Upper lobe of left lung (tissue), 6 donors: ENCODE measurements at regions not wholly inside any gene's neighbourhood (a gene's known extent, or its start where the extent isn't known, plus 50 kb on each side); places are given as distances from the start of the nearest gene placed in this dataset.
"Not testable (repeated sequence)": the region's sequence is repeated elsewhere in the genome, so short reads cannot be mapped to it uniquely, and the experiment has no call there.

Source experiments
- ATAC-seq, 2 donors: fragments of 200-7000 bp; cut with Tn5 transposase; one replicate each; pipeline ENCODE4 v1.9.1; 2022; ENCODE audit warnings: mild to moderate bottlenecking in 2 of 2, moderate library complexity in 2 of 2; ENCODE audit not compliant: low FRiP score in 2 of 2
- DNase-seq, 2 donors: peaks; one replicate each; pipeline ENCODE4 v3.0.0-alpha.2; 2019 to 2020
- H3K27ac ChIP-seq, 4 donors: fragments of 200-600 bp; sonication (generic); one replicate each; pipeline ENCODE4 v1.5.1; 2016 to 2019
- H3K27me3 ChIP-seq, 4 donors: fragments of 200-600 bp; sonication (generic); one replicate each; pipeline ENCODE4 v1.5.1; 2017 to 2019
- H3K36me3 ChIP-seq, 4 donors: fragments of 200-600 bp; sonication (generic); one replicate each; pipeline ENCODE4 v1.5.1; 2016 to 2019
- H3K4me1 ChIP-seq, 4 donors: fragments of 200-600 bp; sonication (generic); one replicate each; pipeline ENCODE4 v1.5.1; 2018 to 2019
- H3K4me3 ChIP-seq, 4 donors: fragments of 200-600 bp; sonication (generic); one replicate each; pipeline ENCODE4 v1.5.1; 2017 to 2019; ENCODE audit warnings: mild to moderate bottlenecking in 2 of 4, moderate library complexity in 1 of 4
- H3K9me3 ChIP-seq, 4 donors: fragments of 200-600 bp; sonication (generic); one replicate each; pipeline ENCODE4 v1.5.1; 2018 to 2019
- CTCF ChIP-seq, 6 experiments: fragments of 450-650 bp in 4 of 6; fragments of 200-600 bp in 2 of 6; sonication (generic) in 2 of 6; IDR thresholded peaks; one replicate each; pipeline ENCODE4 v1.5.1; 2016 to 2019; ENCODE audit warnings: antibody characterized with exemption in 6 of 6
- EP300 ChIP-seq, 4 donors: sonication (generic); formaldehyde crosslinking; IDR thresholded peaks; one replicate each; pipeline ENCODE4 v1.5.1; 2017; ENCODE audit warnings: antibody characterized with exemption in 4 of 4, control low read depth in 2 of 4
- POLR2A ChIP-seq, 4 donors: fragments of 450-650 bp; IDR thresholded peaks; one replicate each; pipeline ENCODE4 v1.5.1; 2016 to 2017; ENCODE audit warnings: antibody characterized with exemption in 4 of 4, mild to moderate bottlenecking in 2 of 4
- POLR2AphosphoS5 ChIP-seq, 2 donors: sonication (generic); formaldehyde crosslinking; IDR thresholded peaks; one replicate each; pipeline ENCODE4 v1.5.1; 2017; ENCODE audit warnings: antibody characterized with exemption in 2 of 2
- WGBS, 2 donors: methylation state at CpG; one replicate each; pipeline ENCODE4 v1.1.5; 2017 to 2018; 5-methylcytosine and 5-hydroxymethylcytosine counted together
- donor health status: DM: no; HTN: no; CAD: no; lungs with moderate emphysema.
- donor health status: DM: no; HTN: yes; CAD: no; lungs with severe emphysema.

DNA sequence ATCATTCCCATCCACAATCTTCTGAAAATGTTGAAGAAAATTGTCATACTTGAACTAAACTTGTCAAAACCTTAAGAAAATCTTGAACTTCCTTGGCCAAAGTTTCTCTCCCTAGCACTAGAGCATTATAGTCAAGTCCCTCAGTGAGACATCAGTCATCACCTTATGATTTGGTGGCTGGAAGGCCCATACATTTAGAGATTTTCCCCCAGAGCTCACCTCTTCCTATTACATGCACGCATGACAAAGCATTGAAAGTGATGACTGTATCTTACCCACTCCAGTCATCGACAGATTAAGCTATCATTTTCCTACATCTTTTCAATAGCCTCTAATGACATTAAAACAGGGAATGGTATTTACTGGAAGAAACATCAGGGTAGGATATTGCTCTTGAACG lies 948.8 kb downstream of the TMEM121 start:
- not testable (repeated sequence) for H3K9me3 ChIP-seq, H3K4me1 ChIP-seq, H3K27ac ChIP-seq, DNase-seq, H3K36me3 ChIP-seq, H3K4me3 ChIP-seq, ATAC-seq, H3K27me3 ChIP-seq
- WGBS, 2 donors: 66 to 70% methylated on average over 3 of the region's 3 CpGs

DNA sequence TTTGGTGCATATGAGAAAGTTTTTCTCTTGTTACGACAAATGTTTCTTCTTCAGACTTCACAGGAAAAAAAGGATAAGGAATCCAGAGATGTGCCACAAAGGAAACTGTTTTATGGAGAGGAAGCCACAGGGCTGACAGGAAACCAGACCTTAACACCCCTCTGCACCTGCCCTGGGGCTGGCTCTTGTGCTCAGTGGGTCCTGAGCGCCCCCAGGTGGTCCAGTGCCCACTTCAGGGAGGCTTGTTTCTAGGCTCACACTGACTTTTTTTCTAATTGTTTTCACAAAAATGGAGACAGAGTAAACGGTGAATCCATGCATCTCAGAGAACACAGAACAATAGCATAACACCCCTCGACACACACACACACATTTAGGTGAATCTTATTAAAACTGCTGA lies 951.2 kb downstream of the TMEM121 start:
- H3K4me1 ChIP-seq, H3K27me3 ChIP-seq, H3K27ac ChIP-seq, DNase-seq, H3K9me3 ChIP-seq, H3K4me3 ChIP-seq, ATAC-seq, H3K36me3 ChIP-seq: not testable (repeated sequence)
- no CpG with 5 or more reads among the region's 4 CpGs for WGBS, 2 donors

GRCh38 chr14:106480287-106480686 lies 953.9 kb downstream of the TMEM121 start:
- not testable (repeated sequence) for DNase-seq, H3K27me3 ChIP-seq, H3K4me3 ChIP-seq, H3K36me3 ChIP-seq, H3K4me1 ChIP-seq, H3K27ac ChIP-seq, ATAC-seq, H3K9me3 ChIP-seq
- no CpG with 5 or more reads among the region's 34 CpGs for WGBS, 2 donors

GRCh38 chr14:106482213-106482612 lies 955.8 kb downstream of the TMEM121 start:
- H3K27me3 ChIP-seq, ATAC-seq, H3K9me3 ChIP-seq, H3K36me3 ChIP-seq, DNase-seq, H3K27ac ChIP-seq, H3K4me1 ChIP-seq, H3K4me3 ChIP-seq: not testable (repeated sequence)
- WGBS, 2 donors: no CpG with 5 or more reads among the region's 45 CpGs

DNA sequence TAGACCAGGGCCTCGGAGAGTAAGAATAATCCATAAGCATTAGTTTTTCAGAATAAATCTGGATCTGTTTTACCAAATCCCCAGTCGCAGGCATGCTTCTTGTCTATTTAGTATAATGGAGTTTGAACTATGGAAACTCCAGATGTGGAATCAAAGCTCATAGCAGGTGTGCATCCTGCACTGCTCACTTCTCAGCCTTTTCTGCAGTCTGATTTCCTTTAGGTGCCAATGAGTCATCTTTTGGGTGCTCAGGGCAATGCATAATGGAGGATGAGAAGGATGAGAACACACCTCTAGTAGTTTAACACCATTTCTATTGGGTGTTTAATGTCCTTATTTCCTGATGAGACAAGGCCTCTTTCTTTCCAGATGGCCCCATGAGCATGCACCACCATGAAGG lies 961.2 kb downstream of the TMEM121 start:
- TF ChIP-seq CTCF (IDR thresholded peaks at IDR 0.05): no peak
- no peak for TF ChIP-seq EP300 (IDR thresholded peaks at IDR 0.05)
- TF ChIP-seq POLR2AphosphoS5 (IDR thresholded peaks at IDR 0.05): no peak
- TF ChIP-seq POLR2A (IDR thresholded peaks at IDR 0.05): no peak
- ATAC-seq: no peak
- Histone ChIP-seq H3K36me3 (no peaks in the 10 kb centered on the region), H3K27ac (no peak overlapping the region), H3K4me3 (no peak overlapping the region), H3K9me3 (no peaks in the 10 kb centered on the region), H3K4me1 (no peaks in the 10 kb centered on the region), H3K27me3 (no peaks in the 10 kb centered on the region)
- DNase-seq: no peak
- 51 to 58% methylated on average over 2 of the region's 2 CpGs for WGBS, 2 donors

- H3K36me3 ChIP-seq: no peaks in the 10 kb centered on the region
- H3K4me1 ChIP-seq: no peaks in the 10 kb centered on the region
- no peak overlapping the region for H3K4me3 ChIP-seq
- no peak for DNase-seq
- H3K27ac ChIP-seq: no peak overlapping the region
- no peaks in the 10 kb centered on the region for H3K9me3 ChIP-seq
- ATAC-seq: no peak
- TF ChIP-seq EP300 (IDR thresholded peaks at IDR 0.05) (no peak), POLR2AphosphoS5 (IDR thresholded peaks at IDR 0.05) (no peak), POLR2A (IDR thresholded peaks at IDR 0.05) (no peak), CTCF (IDR thresholded peaks at IDR 0.05) (no peak)
- WGBS, 2 donors: 56 to 67% methylated on average over 1 of the region's 1 CpG
- no peaks in the 10 kb centered on the region for H3K27me3 ChIP-seq
Observed at GRCh38 chr14:106488291-106488690, 961.9 kb downstream of the TMEM121 start.

- no peak for ATAC-seq
- DNase-seq: no peak
- H3K4me1 ChIP-seq: no peaks in the 10 kb centered on the region
- no peaks in the 10 kb centered on the region for H3K36me3 ChIP-seq
- H3K9me3 ChIP-seq: no peaks in the 10 kb centered on the region
- TF ChIP-seq CTCF (IDR thresholded peaks at IDR 0.05): no peak
- H3K27ac ChIP-seq: no peak overlapping the region
- 62 to 70% methylated on average over 8 of the region's 8 CpGs for WGBS, 2 donors
- H3K4me3 ChIP-seq: no peak overlapping the region
- no peaks in the 10 kb centered on the region for H3K27me3 ChIP-seq
Observed at GRCh38 chr14:106489112-106489881, 962.9 kb downstream of the TMEM121 start.
